ENCODE measurements at regions not wholly inside any gene's neighbourhood (a gene's known extent, or its start where the extent isn't known, plus 50 kb on each side); places are given as distances from the start of the nearest gene placed in this dataset.

DNA sequence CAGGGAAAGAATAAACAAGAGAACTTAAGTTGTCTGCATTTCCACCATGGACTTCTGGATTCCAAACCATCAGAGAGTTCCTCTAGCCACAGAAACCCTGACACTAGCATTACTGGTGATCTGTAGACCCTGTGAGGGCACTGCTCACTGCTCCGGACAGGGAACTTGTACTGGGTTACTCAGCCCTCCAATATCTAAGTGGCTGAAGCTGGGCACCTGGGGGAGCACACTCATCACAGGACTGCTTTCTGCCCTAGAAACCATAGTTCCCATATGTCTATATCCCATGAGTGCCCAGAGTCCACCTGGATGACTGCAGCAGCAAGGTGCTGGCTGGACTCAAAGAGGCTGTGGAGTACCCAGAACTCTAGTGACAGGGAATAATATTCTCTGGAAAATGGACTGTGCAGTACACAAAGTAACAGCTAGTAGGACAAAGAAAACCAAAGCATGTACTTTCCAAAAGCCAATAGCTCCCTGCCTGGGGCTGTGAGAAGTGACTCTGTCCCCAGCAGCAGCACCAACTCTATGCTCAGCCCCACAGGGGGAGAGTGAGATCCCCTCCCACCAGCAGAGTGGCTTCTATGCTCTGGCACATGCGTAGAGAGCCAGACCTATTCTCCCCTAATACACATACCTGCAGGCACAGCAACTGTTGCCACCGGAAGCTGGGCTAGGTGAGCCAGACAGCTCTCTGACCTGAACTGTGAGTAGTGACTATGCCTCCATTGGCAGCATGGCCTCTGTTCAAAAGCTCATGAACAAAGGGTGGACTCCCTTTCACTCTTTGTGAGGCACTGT, 472.9 kb upstream of the FTMT start:
- TF ChIP-seq SIN3A (IDR thresholded peaks at IDR 0.05; ENCODE audit: low read depth): no peak
- no peak for TF ChIP-seq EZH2phosphoT487 (IDR thresholded peaks at IDR 0.05; ENCODE audit: borderline replicate concordance)
- TF ChIP-seq ZNF274 (IDR thresholded peaks at IDR 0.05; ENCODE audit: low read depth, low read length): no peak
- no peak for TF ChIP-seq FOSL1 (IDR thresholded peaks at IDR 0.05; ENCODE audit: low read depth)
- TF ChIP-seq, protein P1, sequence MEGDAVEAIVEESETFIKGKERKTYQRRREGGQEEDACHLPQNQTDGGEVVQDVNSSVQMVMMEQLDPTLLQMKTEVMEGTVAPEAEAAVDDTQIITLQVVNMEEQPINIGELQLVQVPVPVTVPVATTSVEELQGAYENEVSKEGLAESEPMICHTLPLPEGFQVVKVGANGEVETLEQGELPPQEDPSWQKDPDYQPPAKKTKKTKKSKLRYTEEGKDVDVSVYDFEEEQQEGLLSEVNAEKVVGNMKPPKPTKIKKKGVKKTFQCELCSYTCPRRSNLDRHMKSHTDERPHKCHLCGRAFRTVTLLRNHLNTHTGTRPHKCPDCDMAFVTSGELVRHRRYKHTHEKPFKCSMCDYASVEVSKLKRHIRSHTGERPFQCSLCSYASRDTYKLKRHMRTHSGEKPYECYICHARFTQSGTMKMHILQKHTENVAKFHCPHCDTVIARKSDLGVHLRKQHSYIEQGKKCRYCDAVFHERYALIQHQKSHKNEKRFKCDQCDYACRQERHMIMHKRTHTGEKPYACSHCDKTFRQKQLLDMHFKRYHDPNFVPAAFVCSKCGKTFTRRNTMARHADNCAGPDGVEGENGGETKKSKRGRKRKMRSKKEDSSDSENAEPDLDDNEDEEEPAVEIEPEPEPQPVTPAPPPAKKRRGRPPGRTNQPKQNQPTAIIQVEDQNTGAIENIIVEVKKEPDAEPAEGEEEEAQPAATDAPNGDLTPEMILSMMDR (IDR thresholded peaks at IDR 0.05 in 2 of 3, conservative IDR thresholded peaks at IDR 0.05 in 1 of 3; ENCODE audit: borderline replicate concordance in 1 of 3, insufficient read depth in 1 of 3, low read depth in 2 of 3, low read length in 2 of 3): 0 out of 6 replicates have a peak, but pooled peaks of 2 of the 3 experiments have one; percentile 5 to 21
- no peak for TF ChIP-seq JUND (IDR thresholded peaks at IDR 0.05)
- no peaks in the 10 kb centered on the region for H3K4me1 ChIP-seq (ENCODE audit: control insufficient read depth in 1 of 2, insufficient read depth in 2 of 2, low read length in 2 of 2)
- peak overlapping the region; percentile 47 for H2AFZ ChIP-seq (ENCODE audit: low read depth, low read length, poor library complexity, severe bottlenecking)
- CTCF ChIA-PET: interaction anchor here (1.4 to 1.5 kb wide), 2 partner anchors 12 to 26 kb away, joined by 3 to 4 read pairs; no protein-coding TSS in a partner anchor
- intact Hi-C loops (cut with micrococcal nuclease): no loop called here
- RAD21 ChIA-PET (ENCODE audit: low non-redundant PET in 1 of 2, low total read pairs in 2 of 2, uncharacterized antibody in 2 of 2, unreplicated experiment in 2 of 2): no interaction called here
- H3K36me3 ChIP-seq (ENCODE audit: control insufficient read depth in 1 of 2, insufficient read depth in 2 of 2, low read length in 2 of 2): no peaks in the 10 kb centered on the region
- H4K20me1 ChIP-seq (ENCODE audit: insufficient read depth): no peaks in the 10 kb centered on the region
- no peak overlapping the region for H3K4me2 ChIP-seq (ENCODE audit: low read length)
- H3K9me2 ChIP-seq (ENCODE audit: insufficient read depth): no peaks in the 10 kb centered on the region
- ATAC-seq: peak; percentile 75; the same call in 1 of the 2 replicates
- DNase-seq (ENCODE audit: low read depth, low spot score): no peak
- H3K4me3 ChIP-seq (replicated peaks in 1 of 2; ENCODE audit: low read depth in 1 of 2, low read length in 2 of 2): no peak overlapping the region
- no TSS peak for BruUV-seq (replicated peaks)
- POLR2A ChIA-PET: no interaction called here
- H3K9me3 ChIP-seq (ENCODE audit: control insufficient read depth in 1 of 2, insufficient read depth in 1 of 2, low read depth in 1 of 2, low read length in 2 of 2): no peaks in the 10 kb centered on the region
- no peaks in the 10 kb centered on the region for H3K27me3 ChIP-seq (ENCODE audit: insufficient read depth, low read length)
- no peaks in the 10 kb centered on the region for H3K79me2 ChIP-seq (ENCODE audit: insufficient read depth, low read length)
- H3K9ac ChIP-seq (ENCODE audit: low read length): no peak overlapping the region
- H3K27ac ChIP-seq (ENCODE audit: low read depth, low read length): no peak overlapping the region

DNA sequence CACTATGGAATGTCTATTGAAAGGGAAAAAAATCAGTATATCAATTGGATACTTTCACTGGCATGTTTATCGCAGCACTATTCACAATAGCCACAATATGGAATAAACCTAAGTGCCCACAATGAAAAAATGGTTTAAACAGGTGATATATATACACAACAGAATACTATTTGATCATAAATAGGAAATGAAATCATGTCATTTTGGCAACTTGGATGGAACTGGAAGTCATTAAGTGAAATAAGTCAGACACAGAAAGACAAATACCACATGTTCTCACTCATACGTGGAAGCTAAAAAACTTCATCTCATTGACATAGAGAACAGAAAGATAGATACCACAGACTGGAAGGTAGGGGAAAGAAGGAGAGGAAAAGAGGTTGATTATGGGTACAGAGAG, 471.6 kb upstream of the FTMT start:
- no peak overlapping the region for H3K9ac ChIP-seq (ENCODE audit: low read length)
- H3K79me2 ChIP-seq (ENCODE audit: insufficient read depth, low read length): no peaks in the 10 kb centered on the region
- no peak overlapping the region for H3K4me2 ChIP-seq (ENCODE audit: low read length)
- no peaks in the 10 kb centered on the region for H3K9me2 ChIP-seq (ENCODE audit: insufficient read depth)
- H4K20me1 ChIP-seq (ENCODE audit: insufficient read depth): no peaks in the 10 kb centered on the region
- H3K36me3 ChIP-seq (ENCODE audit: control insufficient read depth in 1 of 2, insufficient read depth in 2 of 2, low read length in 2 of 2): no peaks in the 10 kb centered on the region
- no peak for DNase-seq (ENCODE audit: low read depth, low spot score)
- TF ChIP-seq EGR1 (IDR thresholded peaks at IDR 0.05; ENCODE audit: low read depth) (no peak), SP1 (IDR thresholded peaks at IDR 0.05; ENCODE audit: low read depth) (no peak), ZFX (IDR thresholded peaks at IDR 0.05) (no peak), EZH2 (IDR thresholded peaks at IDR 0.05) (no peak)
- TF ChIP-seq, protein P2, sequence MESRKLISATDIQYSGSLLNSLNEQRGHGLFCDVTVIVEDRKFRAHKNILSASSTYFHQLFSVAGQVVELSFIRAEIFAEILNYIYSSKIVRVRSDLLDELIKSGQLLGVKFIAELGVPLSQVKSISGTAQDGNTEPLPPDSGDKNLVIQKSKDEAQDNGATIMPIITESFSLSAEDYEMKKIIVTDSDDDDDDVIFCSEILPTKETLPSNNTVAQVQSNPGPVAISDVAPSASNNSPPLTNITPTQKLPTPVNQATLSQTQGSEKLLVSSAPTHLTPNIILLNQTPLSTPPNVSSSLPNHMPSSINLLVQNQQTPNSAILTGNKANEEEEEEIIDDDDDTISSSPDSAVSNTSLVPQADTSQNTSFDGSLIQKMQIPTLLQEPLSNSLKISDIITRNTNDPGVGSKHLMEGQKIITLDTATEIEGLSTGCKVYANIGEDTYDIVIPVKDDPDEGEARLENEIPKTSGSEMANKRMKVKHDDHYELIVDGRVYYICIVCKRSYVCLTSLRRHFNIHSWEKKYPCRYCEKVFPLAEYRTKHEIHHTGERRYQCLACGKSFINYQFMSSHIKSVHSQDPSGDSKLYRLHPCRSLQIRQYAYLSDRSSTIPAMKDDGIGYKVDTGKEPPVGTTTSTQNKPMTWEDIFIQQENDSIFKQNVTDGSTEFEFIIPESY (IDR thresholded peaks at IDR 0.05; ENCODE audit: extremely low read depth, insufficient replicate concordance, low read length): no peak
- TF ChIP-seq, protein P3, sequence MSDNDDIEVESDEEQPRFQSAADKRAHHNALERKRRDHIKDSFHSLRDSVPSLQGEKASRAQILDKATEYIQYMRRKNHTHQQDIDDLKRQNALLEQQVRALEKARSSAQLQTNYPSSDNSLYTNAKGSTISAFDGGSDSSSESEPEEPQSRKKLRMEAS (IDR thresholded peaks at IDR 0.05): no peak
- H3K27ac ChIP-seq (ENCODE audit: low read depth, low read length): no peak overlapping the region
- POLR2A ChIA-PET: no interaction called here
- no peaks in the 10 kb centered on the region for H3K4me1 ChIP-seq (ENCODE audit: control insufficient read depth in 1 of 2, insufficient read depth in 2 of 2, low read length in 2 of 2)
- CTCF ChIA-PET: no interaction called here
- BruUV-seq (replicated peaks): no TSS peak
- H2AFZ ChIP-seq (ENCODE audit: low read depth, low read length, poor library complexity, severe bottlenecking): no peak overlapping the region
- intact Hi-C loops (cut with micrococcal nuclease): no loop called here
- H3K4me3 ChIP-seq (replicated peaks in 1 of 2; ENCODE audit: low read depth in 1 of 2, low read length in 2 of 2): no peak overlapping the region
- no peaks in the 10 kb centered on the region for H3K9me3 ChIP-seq (ENCODE audit: control insufficient read depth in 1 of 2, insufficient read depth in 1 of 2, low read depth in 1 of 2, low read length in 2 of 2)
- no peaks in the 10 kb centered on the region for H3K27me3 ChIP-seq (ENCODE audit: insufficient read depth, low read length)
- ATAC-seq: no peak
- RAD21 ChIA-PET (ENCODE audit: low non-redundant PET in 1 of 2, low total read pairs in 2 of 2, uncharacterized antibody in 2 of 2, unreplicated experiment in 2 of 2): no interaction called here

Data from HCT116 (cell line).